ENCODE measurements at regions not wholly inside any gene's neighbourhood (a gene's known extent, or its start where the extent isn't known, plus 50 kb on each side); places are given as distances from the start of the nearest gene placed in this dataset.

GRCh38 chr16:8430401-8430800 lies 159.9 kb downstream of the TMEM114 start:
- H3K79me2 ChIP-seq (replicated peaks; ENCODE audit: insufficient read depth): no peaks in the 10 kb centered on the region
- H3K4me2 ChIP-seq: no peak overlapping the region
- no peak overlapping the region for H2AFZ ChIP-seq
- H3K4me1 ChIP-seq (ENCODE audit: insufficient read depth): no peaks in the 10 kb centered on the region
- H3K27ac ChIP-seq (ENCODE audit: low read depth): no peak overlapping the region
- H3K9me2 ChIP-seq (ENCODE audit: insufficient read depth): no peaks in the 10 kb centered on the region
- H3K4me1 Mint-ChIP-seq: no peaks in the 10 kb centered on the region
- no peak overlapping the region for H3K27ac Mint-ChIP-seq
- no peak overlapping the region for H3K4me3 Mint-ChIP-seq
- no peak for ATAC-seq
- H3K27me3 Mint-ChIP-seq (ENCODE audit: insufficient read depth, low read depth, poor library complexity): peaks cover 4% of the 10 kb centered on the region
- DNase-seq (ENCODE audit: low spot score): no peak
- no peaks in the 10 kb centered on the region for H3K36me3 ChIP-seq (ENCODE audit: insufficient read depth)
- H4K20me1 ChIP-seq (replicated peaks; ENCODE audit: insufficient read depth): no peaks in the 10 kb centered on the region
- H3K4me3 ChIP-seq: no peak overlapping the region
- no peaks in the 10 kb centered on the region for H3K27me3 ChIP-seq (ENCODE audit: insufficient read depth)
- H3F3A ChIP-seq (replicated peaks; ENCODE audit: low read depth): no peaks in the 10 kb centered on the region
- no peaks in the 10 kb centered on the region for H3K36me3 Mint-ChIP-seq (ENCODE audit: low read depth)
- H3K9me3 Mint-ChIP-seq: no peaks in the 10 kb centered on the region
- TF ChIP-seq ZNF114 (CRISPR knock-in tag; IDR thresholded peaks at IDR 0.05) (no peak), STAT1 (IDR thresholded peaks at IDR 0.05; ENCODE audit: unreplicated experiment) (no peak), EZH2phosphoT487 (IDR thresholded peaks at IDR 0.05; ENCODE audit: unreplicated experiment) (no peak), REST (IDR thresholded peaks at IDR 0.05; ENCODE audit: unreplicated experiment) (no peak), NANOG (IDR thresholded peaks at IDR 0.05; ENCODE audit: borderline replicate concordance) (no peak), CREB1 (CRISPR knock-in tag; IDR thresholded peaks at IDR 0.05; ENCODE audit: low read depth) (no peak), ZNF462 (CRISPR knock-in tag; IDR thresholded peaks at IDR 0.05) (no peak), CTCF (conservative IDR thresholded peaks at IDR 0.05; ENCODE audit: low read depth in 2 of 2) (no peak), JUNB (IDR thresholded peaks at IDR 0.05; ENCODE audit: unreplicated experiment) (no peak), POLR2AphosphoS5 (IDR thresholded peaks at IDR 0.05; ENCODE audit: low read depth) (no peak), EZH2 (IDR thresholded peaks at IDR 0.05; ENCODE audit: low read depth, unreplicated experiment) (no peak), ZNF331 (CRISPR knock-in tag; IDR thresholded peaks at IDR 0.05; ENCODE audit: low read depth) (no peak), ETS1 (IDR thresholded peaks at IDR 0.05) (no peak)

All from GM23338 (cell line).